ENCODE measurements at regions not wholly inside any gene's neighbourhood (a gene's known extent, or its start where the extent isn't known, plus 50 kb on each side); places are given as distances from the start of the nearest gene placed in this dataset.
"Not testable (repeated sequence)": the region's sequence is repeated elsewhere in the genome, so short reads cannot be mapped to it uniquely, and the experiment has no call there.

- Histone ChIP-seq H3K9me3 (no peaks in the 10 kb centered on the region), H3K27ac (no peak overlapping the region), H3K27me3 (no peaks in the 10 kb centered on the region), H3K36me3 (no peaks in the 10 kb centered on the region), H3K4me1 (no peaks in the 10 kb centered on the region), H3K4me3 (no peak overlapping the region)
- intact Hi-C loops (cut with DNase I): no loop called here
- no peak for TF ChIP-seq CTCF (IDR thresholded peaks at IDR 0.05)
- no peak for ATAC-seq
- no peak for DNase-seq
Observed at GRCh38 chr11:101264306-101264705, 134.7 kb upstream of the PGR start.

GRCh38 chr11:101262995-101263394 is 133.4 kb upstream of the PGR start:
- intact Hi-C loops (cut with DNase I): no loop called here
- DNase-seq (no peak), ATAC-seq (no peak)
- Histone ChIP-seq H3K36me3 (no peaks in the 10 kb centered on the region), H3K27me3 (no peaks in the 10 kb centered on the region), H3K27ac (no peak overlapping the region), H3K4me1 (no peaks in the 10 kb centered on the region), H3K9me3 (no peaks in the 10 kb centered on the region), H3K4me3 (no peak overlapping the region)
- TF ChIP-seq CTCF (IDR thresholded peaks at IDR 0.05): no peak

- no peaks in the 10 kb centered on the region for H3K27me3 ChIP-seq
- intact Hi-C loops (cut with DNase I): no loop called here
- no peak for TF ChIP-seq CTCF (IDR thresholded peaks at IDR 0.05)
Observed at GRCh38 chr11:101262258-101262657, 132.6 kb upstream of the PGR start.

GRCh38 chr11:101255036-101255435 is 125.4 kb upstream of the PGR start:
- no peak for TF ChIP-seq CTCF (IDR thresholded peaks at IDR 0.05)
- H3K27me3 ChIP-seq: no peaks in the 10 kb centered on the region
- no peaks in the 10 kb centered on the region for H3K36me3 ChIP-seq
- intact Hi-C loops (cut with DNase I): no loop called here
- no peak overlapping the region for H3K4me3 ChIP-seq
- H3K9me3 ChIP-seq: no peaks in the 10 kb centered on the region
- H3K4me1 ChIP-seq: no peaks in the 10 kb centered on the region
- ATAC-seq (no peak), DNase-seq (no peak)
- no peak overlapping the region for H3K27ac ChIP-seq

More at GRCh38 chr11:101262258-101262657, 132.6 kb upstream of the PGR start:
- no peaks in the 10 kb centered on the region for H3K4me1 ChIP-seq
- H3K4me3 ChIP-seq: no peak overlapping the region
- DNase-seq (no peak), ATAC-seq (no peak)
- no peaks in the 10 kb centered on the region for H3K9me3 ChIP-seq
- no peak overlapping the region for H3K27ac ChIP-seq
- no peaks in the 10 kb centered on the region for H3K36me3 ChIP-seq

- Histone ChIP-seq H3K27ac (no peak overlapping the region), H3K4me3 (no peak overlapping the region)
Observed at GRCh38 chr11:101254037-101254436, 124.4 kb upstream of the PGR start.

GRCh38 chr11:101245635-101246034 is 116.0 kb upstream of the PGR start:
- H3K9me3 ChIP-seq; H3K27me3 ChIP-seq; H3K36me3 ChIP-seq; H3K27ac ChIP-seq; intact Hi-C loops (cut with DNase I); DNase-seq; ATAC-seq; H3K4me1 ChIP-seq; H3K4me3 ChIP-seq: not testable (repeated sequence)

More at GRCh38 chr11:101254037-101254436, 124.4 kb upstream of the PGR start:
- Histone ChIP-seq H3K9me3 (no peaks in the 10 kb centered on the region), H3K36me3 (no peaks in the 10 kb centered on the region), H3K4me1 (no peaks in the 10 kb centered on the region), H3K27me3 (no peaks in the 10 kb centered on the region)
- intact Hi-C loops (cut with DNase I): no loop called here
- no peak for DNase-seq
- no peak for TF ChIP-seq CTCF (IDR thresholded peaks at IDR 0.05)
- no peak for ATAC-seq

- ATAC-seq; H3K36me3 ChIP-seq; H3K4me1 ChIP-seq; H3K27me3 ChIP-seq; H3K27ac ChIP-seq; H3K9me3 ChIP-seq; intact Hi-C loops (cut with DNase I); H3K4me3 ChIP-seq; DNase-seq: not testable (repeated sequence)
Observed at GRCh38 chr11:101245081-101245480, 115.5 kb upstream of the PGR start.
